WTC11 (cell line): ENCODE measurements at regions not wholly inside any gene's neighbourhood (a gene's known extent, or its start where the extent isn't known, plus 50 kb on each side); places are given as distances from the start of the nearest gene placed in this dataset.

Experiments used
- ATAC-seq: fragments of 200-7000 bp; cut with Tn5 transposase; 2 replicates; pipeline ENCODE4 v1.10.0; 2021; ENCODE audit warnings: mild to moderate bottlenecking, moderate library complexity
- CTCF ChIA-PET: fragments of 300-600 bp; sonication (Branson Sonifier 250); formaldehyde crosslinking; loops from one replicate; lab custom pipeline; 2021; ENCODE audit warnings: antibody characterized with exemption; lab: Charles Lee
- POLR2A ChIA-PET: fragments of 350-600 bp; sonication (Branson Sonifier 250); formaldehyde crosslinking; loops from one replicate; lab custom pipeline; 2021; ENCODE audit warnings: antibody characterized with exemption; lab: Charles Lee
- DNase-seq: peaks from one replicate; pipeline ENCODE4 v3.0.0; 2021; ENCODE audit warnings: low spot score
- H3K27ac Mint-ChIP-seq: 2 replicates; pipeline ENCODE4 v1.8.0; 2021; ENCODE audit warnings: mixed read lengths
- H3K27me3 Mint-ChIP-seq: 2 replicates; pipeline ENCODE4 v1.8.0; 2021; ENCODE audit warnings: low read depth, mild to moderate bottlenecking, moderate library complexity, mixed read lengths
- H3K36me3 Mint-ChIP-seq: 2 replicates; pipeline ENCODE4 v1.8.0; 2021; ENCODE audit warnings: mixed read lengths
- H3K4me1 Mint-ChIP-seq: 2 replicates; pipeline ENCODE4 v1.8.0; 2022; ENCODE audit warnings: mixed read lengths
- H3K4me3 Mint-ChIP-seq: 2 replicates; pipeline ENCODE4 v1.8.0; 2021; ENCODE audit warnings: mild to moderate bottlenecking, moderate library complexity, mixed read lengths
- H3K9me3 Mint-ChIP-seq: 2 replicates; pipeline ENCODE4 v1.8.0; 2021; ENCODE audit warnings: mixed read lengths
- ATF1 ChIP-seq: sonication (generic); formaldehyde crosslinking; IDR thresholded peaks from 2 replicates; pipeline ENCODE4 v1.8.1; 2023; ENCODE audit warnings: mild to moderate bottlenecking, moderate library complexity, missing genetic modification reagents
- CDX4 ChIP-seq: fragments of 250-450 bp; sonication (Bioruptor Pico); IDR thresholded peaks from 2 replicates; pipeline ENCODE4 v1.9.0; 2021; ENCODE audit warnings: moderate library complexity, mild to moderate bottlenecking, inconsistent platforms, borderline replicate concordance
- E2F1 ChIP-seq: sonication (generic); formaldehyde crosslinking; IDR thresholded peaks from 2 replicates; pipeline ENCODE4 v1.8.0; 2022; ENCODE audit warnings: mild to moderate bottlenecking, missing genetic modification reagents
- FOXJ3 ChIP-seq: sonication (generic); formaldehyde crosslinking; IDR thresholded peaks from 2 replicates; pipeline ENCODE4 v1.9.0; 2021; ENCODE audit warnings: missing genetic modification reagents, mild to moderate bottlenecking, borderline replicate concordance
- GRHL2 ChIP-seq: fragments of 250-450 bp; sonication (Bioruptor Pico); IDR thresholded peaks from 2 replicates; pipeline ENCODE4 v1.8.0; 2022; ENCODE audit warnings: mild to moderate bottlenecking, moderate library complexity; ENCODE audit not compliant: insufficient replicate concordance, severe bottlenecking
- HMGXB4 ChIP-seq: sonication (generic); formaldehyde crosslinking; IDR thresholded peaks from 2 replicates; pipeline ENCODE4 v1.8.1; 2023; ENCODE audit warnings: mild to moderate bottlenecking, moderate library complexity, missing genetic modification reagents
- MXD4 ChIP-seq: fragments of 250-450 bp; sonication (Bioruptor Pico); IDR thresholded peaks from 2 replicates; pipeline ENCODE4 v1.8.0; 2021; ENCODE audit warnings: mild to moderate bottlenecking, moderate library complexity, borderline replicate concordance
- SP1 ChIP-seq: sonication (generic); formaldehyde crosslinking; conservative IDR thresholded peaks from 2 replicates; pipeline ENCODE4 v1.8.1; 2022; ENCODE audit warnings: missing genetic modification reagents
- TEAD1 ChIP-seq: sonication (generic); formaldehyde crosslinking; IDR thresholded peaks from 2 replicates; pipeline ENCODE4 v1.8.0; 2022; ENCODE audit warnings: mild to moderate bottlenecking, missing genetic modification reagents
- TP53 ChIP-seq: sonication (generic); formaldehyde crosslinking; IDR thresholded peaks from 2 replicates; pipeline ENCODE4 v1.8.1; 2023; ENCODE audit warnings: mild to moderate bottlenecking, missing genetic modification reagents
- ZNF263 ChIP-seq: sonication (generic); formaldehyde crosslinking; IDR thresholded peaks from 2 replicates; pipeline ENCODE4 v1.8.1; 2022; ENCODE audit warnings: low read depth, mild to moderate bottlenecking, moderate library complexity, missing genetic modification reagents
- TF ChIP-seq, protein P1 (sequence below): fragments of 250-450 bp; sonication (Bioruptor Pico); IDR thresholded peaks from 2 replicates; pipeline ENCODE4 v1.9.0; 2021; ENCODE audit warnings: mild to moderate bottlenecking, borderline replicate concordance
- TF ChIP-seq, protein P2 (sequence below): sonication (generic); formaldehyde crosslinking; IDR thresholded peaks from 2 replicates; pipeline ENCODE4 v1.8.1; 2023; ENCODE audit warnings: mild to moderate bottlenecking, missing genetic modification reagents
- TF ChIP-seq, protein P3 (sequence below): sonication (generic); formaldehyde crosslinking; IDR thresholded peaks from 2 replicates; pipeline ENCODE4 v1.8.1; 2023; ENCODE audit warnings: mild to moderate bottlenecking, missing genetic modification reagents, borderline replicate concordance

DNA sequence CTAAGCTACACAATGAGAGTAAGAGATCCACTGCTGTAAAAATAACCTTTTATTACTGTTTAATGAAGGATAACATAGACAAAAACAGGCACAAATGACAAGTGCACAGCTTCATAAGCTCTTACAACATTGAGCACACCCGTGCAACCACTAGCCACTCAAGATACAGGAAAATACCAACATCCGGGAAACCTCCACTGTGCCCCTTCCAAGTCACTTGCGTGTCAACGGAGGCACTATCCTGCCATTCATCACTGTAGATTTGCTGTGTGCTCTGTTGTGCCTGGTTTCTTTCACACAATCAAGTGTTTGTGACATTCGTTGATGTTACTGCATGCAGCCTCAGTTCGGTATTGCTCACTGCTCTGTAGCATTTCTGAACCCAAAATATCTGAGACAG, 292.9 kb upstream of the MYT1L start (continued):
- TF ChIP-seq, protein P1, sequence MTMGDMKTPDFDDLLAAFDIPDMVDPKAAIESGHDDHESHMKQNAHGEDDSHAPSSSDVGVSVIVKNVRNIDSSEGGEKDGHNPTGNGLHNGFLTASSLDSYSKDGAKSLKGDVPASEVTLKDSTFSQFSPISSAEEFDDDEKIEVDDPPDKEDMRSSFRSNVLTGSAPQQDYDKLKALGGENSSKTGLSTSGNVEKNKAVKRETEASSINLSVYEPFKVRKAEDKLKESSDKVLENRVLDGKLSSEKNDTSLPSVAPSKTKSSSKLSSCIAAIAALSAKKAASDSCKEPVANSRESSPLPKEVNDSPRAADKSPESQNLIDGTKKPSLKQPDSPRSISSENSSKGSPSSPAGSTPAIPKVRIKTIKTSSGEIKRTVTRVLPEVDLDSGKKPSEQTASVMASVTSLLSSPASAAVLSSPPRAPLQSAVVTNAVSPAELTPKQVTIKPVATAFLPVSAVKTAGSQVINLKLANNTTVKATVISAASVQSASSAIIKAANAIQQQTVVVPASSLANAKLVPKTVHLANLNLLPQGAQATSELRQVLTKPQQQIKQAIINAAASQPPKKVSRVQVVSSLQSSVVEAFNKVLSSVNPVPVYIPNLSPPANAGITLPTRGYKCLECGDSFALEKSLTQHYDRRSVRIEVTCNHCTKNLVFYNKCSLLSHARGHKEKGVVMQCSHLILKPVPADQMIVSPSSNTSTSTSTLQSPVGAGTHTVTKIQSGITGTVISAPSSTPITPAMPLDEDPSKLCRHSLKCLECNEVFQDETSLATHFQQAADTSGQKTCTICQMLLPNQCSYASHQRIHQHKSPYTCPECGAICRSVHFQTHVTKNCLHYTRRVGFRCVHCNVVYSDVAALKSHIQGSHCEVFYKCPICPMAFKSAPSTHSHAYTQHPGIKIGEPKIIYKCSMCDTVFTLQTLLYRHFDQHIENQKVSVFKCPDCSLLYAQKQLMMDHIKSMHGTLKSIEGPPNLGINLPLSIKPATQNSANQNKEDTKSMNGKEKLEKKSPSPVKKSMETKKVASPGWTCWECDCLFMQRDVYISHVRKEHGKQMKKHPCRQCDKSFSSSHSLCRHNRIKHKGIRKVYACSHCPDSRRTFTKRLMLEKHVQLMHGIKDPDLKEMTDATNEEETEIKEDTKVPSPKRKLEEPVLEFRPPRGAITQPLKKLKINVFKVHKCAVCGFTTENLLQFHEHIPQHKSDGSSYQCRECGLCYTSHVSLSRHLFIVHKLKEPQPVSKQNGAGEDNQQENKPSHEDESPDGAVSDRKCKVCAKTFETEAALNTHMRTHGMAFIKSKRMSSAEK: no peak
- no peak for TF ChIP-seq SP1 (CRISPR knock-in tag)

- H3K9me3 Mint-ChIP-seq: peaks cover 8% of the 10 kb centered on the region; the same call in 1 of the 2 replicates
- ChIA-PET CTCF (interaction anchor here (1.0 to 1.1 kb wide), 2 partner anchors 39 to 77 kb away, joined by 3 read pairs; no protein-coding TSS in a partner anchor), POLR2A (no interaction called here)
- no peak for DNase-seq
- H3K4me3 Mint-ChIP-seq: no peak overlapping the region
- ATAC-seq: no peak
- H3K27me3 Mint-ChIP-seq: peaks cover 4% of the 10 kb centered on the region; the same call in 1 of the 2 replicates
- peaks cover 11% of the 10 kb centered on the region for H3K4me1 Mint-ChIP-seq
- TF ChIP-seq CDX4 (no peak), E2F1 (CRISPR knock-in tag) (no peak), FOXJ3 (no peak), GRHL2 (CRISPR knock-in tag) (no peak), ATF1 (no peak), HMGXB4 (no peak), TEAD1 (CRISPR knock-in tag) (no peak), ZNF263 (no peak), MXD4 (CRISPR knock-in tag) (no peak), TP53 (CRISPR knock-in tag) (no peak)
- TF ChIP-seq, protein P2, sequence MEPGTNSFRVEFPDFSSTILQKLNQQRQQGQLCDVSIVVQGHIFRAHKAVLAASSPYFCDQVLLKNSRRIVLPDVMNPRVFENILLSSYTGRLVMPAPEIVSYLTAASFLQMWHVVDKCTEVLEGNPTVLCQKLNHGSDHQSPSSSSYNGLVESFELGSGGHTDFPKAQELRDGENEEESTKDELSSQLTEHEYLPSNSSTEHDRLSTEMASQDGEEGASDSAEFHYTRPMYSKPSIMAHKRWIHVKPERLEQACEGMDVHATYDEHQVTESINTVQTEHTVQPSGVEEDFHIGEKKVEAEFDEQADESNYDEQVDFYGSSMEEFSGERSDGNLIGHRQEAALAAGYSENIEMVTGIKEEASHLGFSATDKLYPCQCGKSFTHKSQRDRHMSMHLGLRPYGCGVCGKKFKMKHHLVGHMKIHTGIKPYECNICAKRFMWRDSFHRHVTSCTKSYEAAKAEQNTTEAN: no peak
- TF ChIP-seq, protein P3, sequence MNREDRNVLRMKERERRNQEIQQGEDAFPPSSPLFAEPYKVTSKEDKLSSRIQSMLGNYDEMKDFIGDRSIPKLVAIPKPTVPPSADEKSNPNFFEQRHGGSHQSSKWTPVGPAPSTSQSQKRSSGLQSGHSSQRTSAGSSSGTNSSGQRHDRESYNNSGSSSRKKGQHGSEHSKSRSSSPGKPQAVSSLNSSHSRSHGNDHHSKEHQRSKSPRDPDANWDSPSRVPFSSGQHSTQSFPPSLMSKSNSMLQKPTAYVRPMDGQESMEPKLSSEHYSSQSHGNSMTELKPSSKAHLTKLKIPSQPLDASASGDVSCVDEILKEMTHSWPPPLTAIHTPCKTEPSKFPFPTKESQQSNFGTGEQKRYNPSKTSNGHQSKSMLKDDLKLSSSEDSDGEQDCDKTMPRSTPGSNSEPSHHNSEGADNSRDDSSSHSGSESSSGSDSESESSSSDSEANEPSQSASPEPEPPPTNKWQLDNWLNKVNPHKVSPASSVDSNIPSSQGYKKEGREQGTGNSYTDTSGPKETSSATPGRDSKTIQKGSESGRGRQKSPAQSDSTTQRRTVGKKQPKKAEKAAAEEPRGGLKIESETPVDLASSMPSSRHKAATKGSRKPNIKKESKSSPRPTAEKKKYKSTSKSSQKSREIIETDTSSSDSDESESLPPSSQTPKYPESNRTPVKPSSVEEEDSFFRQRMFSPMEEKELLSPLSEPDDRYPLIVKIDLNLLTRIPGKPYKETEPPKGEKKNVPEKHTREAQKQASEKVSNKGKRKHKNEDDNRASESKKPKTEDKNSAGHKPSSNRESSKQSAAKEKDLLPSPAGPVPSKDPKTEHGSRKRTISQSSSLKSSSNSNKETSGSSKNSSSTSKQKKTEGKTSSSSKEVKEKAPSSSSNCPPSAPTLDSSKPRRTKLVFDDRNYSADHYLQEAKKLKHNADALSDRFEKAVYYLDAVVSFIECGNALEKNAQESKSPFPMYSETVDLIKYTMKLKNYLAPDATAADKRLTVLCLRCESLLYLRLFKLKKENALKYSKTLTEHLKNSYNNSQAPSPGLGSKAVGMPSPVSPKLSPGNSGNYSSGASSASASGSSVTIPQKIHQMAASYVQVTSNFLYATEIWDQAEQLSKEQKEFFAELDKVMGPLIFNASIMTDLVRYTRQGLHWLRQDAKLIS (CRISPR knock-in tag): no peak
- TF ChIP-seq, protein P1: no peak
- no peak overlapping the region for H3K27ac Mint-ChIP-seq
- no peaks in the 10 kb centered on the region for H3K36me3 Mint-ChIP-seq
Observed at GRCh38 chr2:2621855-2622254, 290.8 kb upstream of the MYT1L start.
